SU-DHL-6 (cell line): ENCODE measurements at regions not wholly inside any gene's neighbourhood (a gene's known extent, or its start where the extent isn't known, plus 50 kb on each side); places are given as distances from the start of the nearest gene placed in this dataset.

Experiments
- H2AFZ ChIP-seq: fragments of 200-600 bp; sonication (generic); 2 replicates; pipeline ENCODE4 v1.6.1; 2014; ENCODE audit warnings: low read depth, mild to moderate bottlenecking, moderate library complexity, mixed read lengths, antibody characterized with exemption, low read length; ENCODE audit not compliant: severe bottlenecking
- H3F3A ChIP-seq: fragments of 200-600 bp; shearing (Covaris generic); 2 replicates; pipeline ENCODE4 v1.6.0; 2016; ENCODE audit warnings: antibody characterized with exemption, mild to moderate bottlenecking; ENCODE audit not compliant: insufficient read depth
- H3K27ac ChIP-seq: fragments of 200-600 bp; sonication (generic); 2 replicates; pipeline ENCODE4 v1.5.1; 2016; ENCODE audit warnings: low read depth, mild to moderate bottlenecking, low read length, moderate library complexity, mixed read lengths
- H3K27me3 ChIP-seq: fragments of 200-600 bp; sonication (generic), shearing (Covaris generic); 2 replicates; pipeline ENCODE4 v1.6.0; 2014; ENCODE audit warnings: mild to moderate bottlenecking, low read length
- H3K36me3 ChIP-seq: fragments of 200-600 bp; sonication (generic); 2 replicates; pipeline ENCODE4 v1.6.1; 2014; ENCODE audit warnings: mild to moderate bottlenecking, low read length, mixed read lengths
- H3K4me2 ChIP-seq: fragments of 300-600, 200-600 bp; shearing (Covaris generic), sonication (generic); 2 replicates; pipeline ENCODE4 v1.6.0; 2014; ENCODE audit warnings: low read length, low read depth, mild to moderate bottlenecking; ENCODE audit not compliant: poor library complexity, severe bottlenecking
- H3K4me3 ChIP-seq: fragments of 200-600 bp; sonication (generic); 2 replicates; pipeline ENCODE4 v1.5.1; 2014; ENCODE audit warnings: antibody characterized with exemption, low read length, mild to moderate bottlenecking, mixed read lengths; ENCODE audit not compliant: insufficient read depth, poor library complexity, severe bottlenecking
- H3K79me2 ChIP-seq: fragments of 200-600 bp; sonication (generic); 2 replicates; pipeline ENCODE4 v1.6.1; 2014; ENCODE audit warnings: mild to moderate bottlenecking, low read length, moderate library complexity; ENCODE audit not compliant: insufficient read depth
- H3K9ac ChIP-seq: fragments of 200-600 bp; sonication (generic); 2 replicates; pipeline ENCODE4 v1.7.0; 2014; ENCODE audit warnings: mild to moderate bottlenecking, low read length
- H3K9me2 ChIP-seq: fragments of 200-600 bp; sonication (generic); replicated peaks from 2 replicates; pipeline ENCODE4 v1.6.1; 2014; ENCODE audit warnings: low read length; ENCODE audit not compliant: insufficient read depth
- H3K9me3 ChIP-seq: fragments of 200-600 bp; sonication (generic); 2 replicates; pipeline ENCODE4 v1.6.1; 2014; ENCODE audit warnings: low read length, mixed read lengths; ENCODE audit not compliant: insufficient read depth
- H4K20me1 ChIP-seq: fragments of 200-600 bp; sonication (generic); 2 replicates; pipeline ENCODE4 v1.6.1; 2014; ENCODE audit warnings: low read depth, mild to moderate bottlenecking, antibody characterized with exemption, low read length, moderate library complexity, mixed read lengths
- EZH2phosphoT487 ChIP-seq: fragments of 200-600 bp; sonication (generic), shearing (Covaris generic); conservative IDR thresholded peaks from 2 replicates; pipeline ENCODE4 v1.6.1; 2018; ENCODE audit warnings: mild to moderate bottlenecking, antibody characterized with exemption, low read length, moderate library complexity, mixed read lengths
- TF ChIP-seq, protein P1 (sequence below): fragments of 200-600 bp; sonication (generic); IDR thresholded peaks from one replicate; pipeline ENCODE4 v1.5.1; 2017; ENCODE audit warnings: antibody characterized with exemption, mild to moderate bottlenecking, low read length, moderate library complexity; ENCODE audit not compliant: insufficient read depth, poor library complexity, severe bottlenecking

DNA sequence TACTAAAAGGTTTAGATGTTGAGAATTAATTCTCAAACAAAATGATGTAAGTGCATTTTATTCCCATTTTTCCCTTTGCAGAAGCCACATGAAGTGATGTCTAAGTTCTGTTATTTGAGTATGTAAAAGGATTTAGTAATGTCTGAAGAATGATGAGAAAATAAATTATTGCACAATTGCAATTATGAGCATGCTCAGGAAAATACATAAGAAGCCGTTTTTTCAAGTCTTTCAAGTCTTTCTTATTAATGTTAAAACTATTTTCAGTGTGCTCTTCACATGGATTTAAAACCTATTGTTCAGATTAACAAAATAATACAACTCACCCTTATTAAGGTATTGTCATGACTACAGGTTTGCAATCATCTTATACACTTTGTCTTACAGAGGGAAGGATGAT, 331.4 kb upstream of the NETO1 start:
- no peak overlapping the region for H3K27ac ChIP-seq
- no peaks in the 10 kb centered on the region for H3K36me3 ChIP-seq
- no peak overlapping the region for H2AFZ ChIP-seq
- H3K9me3 ChIP-seq, result no peaks in the 10 kb centered on the region
- no peaks in the 10 kb centered on the region for H3K79me2 ChIP-seq
- H3F3A ChIP-seq, result no peaks in the 10 kb centered on the region
- no peaks in the 10 kb centered on the region for H3K27me3 ChIP-seq
- no peaks in the 10 kb centered on the region for H3K9me2 ChIP-seq
- H3K4me3 ChIP-seq, result no peak overlapping the region
- H4K20me1 ChIP-seq, result no peaks in the 10 kb centered on the region
- H3K9ac ChIP-seq, result no peak overlapping the region
- TF ChIP-seq EZH2phosphoT487, result no peak
- TF ChIP-seq, protein P1, sequence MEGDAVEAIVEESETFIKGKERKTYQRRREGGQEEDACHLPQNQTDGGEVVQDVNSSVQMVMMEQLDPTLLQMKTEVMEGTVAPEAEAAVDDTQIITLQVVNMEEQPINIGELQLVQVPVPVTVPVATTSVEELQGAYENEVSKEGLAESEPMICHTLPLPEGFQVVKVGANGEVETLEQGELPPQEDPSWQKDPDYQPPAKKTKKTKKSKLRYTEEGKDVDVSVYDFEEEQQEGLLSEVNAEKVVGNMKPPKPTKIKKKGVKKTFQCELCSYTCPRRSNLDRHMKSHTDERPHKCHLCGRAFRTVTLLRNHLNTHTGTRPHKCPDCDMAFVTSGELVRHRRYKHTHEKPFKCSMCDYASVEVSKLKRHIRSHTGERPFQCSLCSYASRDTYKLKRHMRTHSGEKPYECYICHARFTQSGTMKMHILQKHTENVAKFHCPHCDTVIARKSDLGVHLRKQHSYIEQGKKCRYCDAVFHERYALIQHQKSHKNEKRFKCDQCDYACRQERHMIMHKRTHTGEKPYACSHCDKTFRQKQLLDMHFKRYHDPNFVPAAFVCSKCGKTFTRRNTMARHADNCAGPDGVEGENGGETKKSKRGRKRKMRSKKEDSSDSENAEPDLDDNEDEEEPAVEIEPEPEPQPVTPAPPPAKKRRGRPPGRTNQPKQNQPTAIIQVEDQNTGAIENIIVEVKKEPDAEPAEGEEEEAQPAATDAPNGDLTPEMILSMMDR, result no peak
- H3K4me2 ChIP-seq, result no peak overlapping the region

DNA sequence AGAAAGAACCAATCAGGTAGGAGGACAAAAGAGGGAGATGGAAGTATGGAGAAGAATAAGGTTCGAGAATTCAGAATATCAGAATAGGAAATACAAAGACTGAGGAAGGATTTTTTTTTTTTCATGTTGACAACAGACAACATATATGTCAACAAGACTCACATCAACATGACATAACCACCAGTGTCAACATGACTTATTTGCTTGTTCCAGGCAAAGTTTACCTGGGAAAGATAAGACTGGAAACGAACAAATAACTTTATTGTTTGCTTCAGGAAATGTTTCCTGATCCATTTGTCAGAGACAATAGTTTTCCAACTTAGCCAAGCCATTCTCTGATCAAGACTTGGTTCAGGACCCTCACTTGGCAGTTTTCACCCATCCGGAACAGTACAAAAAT, 321.9 kb upstream of the NETO1 start:
- Histone ChIP-seq H2AFZ (no peak overlapping the region), H3K36me3 (no peaks in the 10 kb centered on the region), H4K20me1 (no peaks in the 10 kb centered on the region), H3F3A (no peaks in the 10 kb centered on the region), H3K9ac (no peak overlapping the region), H3K9me3 (no peaks in the 10 kb centered on the region), H3K79me2 (no peaks in the 10 kb centered on the region), H3K4me2 (no peak overlapping the region), H3K27ac (no peak overlapping the region), H3K27me3 (no peaks in the 10 kb centered on the region), H3K4me3 (no peak overlapping the region), H3K9me2 (peaks cover 4% of the 10 kb centered on the region; the same call in 1 of the 2 replicates)
- TF ChIP-seq, protein P1, result no peak
- no peak for TF ChIP-seq EZH2phosphoT487

GRCh38 chr18:73168236-73168635, 300.4 kb upstream of the NETO1 start:
- H3K4me2 ChIP-seq, result no peak overlapping the region
- no peak for TF ChIP-seq EZH2phosphoT487
- TF ChIP-seq, protein P1, result no peak
- H3K4me3 ChIP-seq, result no peak overlapping the region
- H3K36me3 ChIP-seq, result no peaks in the 10 kb centered on the region
- H3K79me2 ChIP-seq, result no peaks in the 10 kb centered on the region
- no peak overlapping the region for H3K9ac ChIP-seq
- no peaks in the 10 kb centered on the region for H4K20me1 ChIP-seq
- no peaks in the 10 kb centered on the region for H3F3A ChIP-seq
- H2AFZ ChIP-seq, result no peak overlapping the region
- no peaks in the 10 kb centered on the region for H3K9me3 ChIP-seq
- H3K9me2 ChIP-seq, result no peaks in the 10 kb centered on the region
- no peak overlapping the region for H3K27ac ChIP-seq
- H3K27me3 ChIP-seq, result no peaks in the 10 kb centered on the region

DNA sequence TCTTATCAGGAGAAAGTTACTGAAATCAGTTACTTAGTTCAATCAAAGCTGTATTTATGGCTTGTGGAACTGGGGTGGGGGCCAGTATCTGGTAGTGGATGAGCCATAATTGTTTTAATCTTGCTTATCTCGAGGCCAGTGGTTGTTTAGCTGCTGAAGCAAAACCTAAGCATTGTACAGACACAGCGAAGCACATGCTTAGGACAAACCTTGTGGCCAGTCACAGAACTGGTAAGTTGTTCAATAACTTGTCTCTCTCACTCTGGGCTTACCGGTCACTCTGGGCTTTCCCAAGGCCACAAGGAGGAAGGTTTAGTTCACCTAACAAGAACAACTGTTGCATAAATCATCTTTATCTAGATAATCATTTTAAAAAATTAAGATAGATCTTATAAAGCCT, 296.6 kb upstream of the NETO1 start:
- no peaks in the 10 kb centered on the region for H3K36me3 ChIP-seq
- H3K27ac ChIP-seq, result no peak overlapping the region
- no peaks in the 10 kb centered on the region for H3K9me3 ChIP-seq
- H4K20me1 ChIP-seq, result no peaks in the 10 kb centered on the region
- H3K4me2 ChIP-seq, result no peak overlapping the region
- TF ChIP-seq, protein P1, result no peak
- no peak for TF ChIP-seq EZH2phosphoT487
- H3F3A ChIP-seq, result no peaks in the 10 kb centered on the region
- H3K4me3 ChIP-seq, result no peak overlapping the region
- no peak overlapping the region for H3K9ac ChIP-seq
- no peaks in the 10 kb centered on the region for H3K27me3 ChIP-seq
- no peak overlapping the region for H2AFZ ChIP-seq
- H3K9me2 ChIP-seq, result no peaks in the 10 kb centered on the region
- no peaks in the 10 kb centered on the region for H3K79me2 ChIP-seq
